ENCODE measurements at regions not wholly inside any gene's neighbourhood (a gene's known extent, or its start where the extent isn't known, plus 50 kb on each side); places are given as distances from the start of the nearest gene placed in this dataset.

- no peak for TF ChIP-seq CTCF (IDR thresholded peaks at IDR 0.05)
Observed at GRCh38 chr1:82423174-82423815, 622.6 kb downstream of the ADGRL2 start.

- TF ChIP-seq CTCF (IDR thresholded peaks at IDR 0.05) = no peak
Observed at GRCh38 chr1:82421782-82422181, 621.0 kb downstream of the ADGRL2 start.

DNA sequence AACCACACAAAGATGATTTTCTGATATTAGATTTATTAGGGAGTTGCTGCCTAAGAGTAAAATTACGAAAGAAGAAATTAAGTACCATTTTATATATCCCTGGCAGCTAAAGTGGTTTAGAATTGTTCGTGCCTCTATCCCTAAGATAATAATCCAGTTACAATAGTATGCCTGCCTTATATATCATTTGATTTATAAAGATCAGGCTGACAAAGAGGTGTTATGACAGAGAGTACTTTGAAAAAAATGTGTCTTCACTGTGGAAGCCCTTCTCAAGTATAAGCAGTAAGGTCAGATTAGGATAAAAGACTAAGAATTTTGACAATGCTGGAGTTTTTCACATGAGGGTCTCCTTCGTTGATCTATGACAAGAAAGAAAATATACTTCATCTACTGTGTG is 619.9 kb downstream of the ADGRL2 start:
- TF ChIP-seq CTCF (IDR thresholded peaks at IDR 0.05) = no peak

- TF ChIP-seq CTCF (IDR thresholded peaks at IDR 0.05) = no peak
Observed at GRCh38 chr1:82411605-82412004, 610.9 kb downstream of the ADGRL2 start.

DNA sequence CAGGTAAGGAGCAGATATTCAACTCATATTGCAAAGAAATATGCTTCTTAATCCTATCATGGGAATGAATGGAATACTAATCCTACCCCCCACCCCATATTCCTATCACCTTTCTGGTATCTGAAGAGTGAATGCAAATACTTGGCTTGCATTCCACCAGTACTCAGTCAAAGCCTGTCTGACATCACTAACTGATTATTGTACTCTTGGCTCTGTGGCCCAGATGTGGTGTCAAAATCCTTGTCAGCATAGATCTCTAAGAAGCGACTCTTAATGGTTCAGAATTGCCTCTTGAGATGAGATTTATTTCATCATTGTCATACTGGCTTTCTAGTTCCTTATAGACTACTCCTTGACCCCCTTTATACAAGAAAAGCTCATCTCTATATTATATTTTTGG is 604.6 kb downstream of the ADGRL2 start:
- TF ChIP-seq CTCF (IDR thresholded peaks at IDR 0.05) = no peak

DNA sequence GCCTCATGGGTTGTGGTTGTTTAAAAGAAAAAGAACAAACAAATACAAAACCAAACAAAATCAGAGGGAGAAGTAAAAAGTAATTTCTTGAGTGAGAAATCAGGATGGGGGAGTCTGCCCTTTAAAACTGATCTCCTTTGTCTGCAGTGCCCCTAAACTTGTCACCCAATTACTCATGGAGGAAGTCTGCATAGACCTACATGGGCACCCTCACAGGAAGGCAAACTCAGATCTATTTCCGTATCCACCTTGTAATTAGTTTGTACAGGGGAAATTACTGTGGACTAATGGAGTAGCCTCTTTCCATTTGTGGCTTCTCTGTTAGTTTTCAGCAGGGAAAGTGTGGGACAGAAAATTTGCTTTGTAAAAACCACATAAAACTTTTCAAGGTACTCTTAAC is 600.4 kb downstream of the ADGRL2 start:
- no peak for TF ChIP-seq CTCF (IDR thresholded peaks at IDR 0.05)

DNA sequence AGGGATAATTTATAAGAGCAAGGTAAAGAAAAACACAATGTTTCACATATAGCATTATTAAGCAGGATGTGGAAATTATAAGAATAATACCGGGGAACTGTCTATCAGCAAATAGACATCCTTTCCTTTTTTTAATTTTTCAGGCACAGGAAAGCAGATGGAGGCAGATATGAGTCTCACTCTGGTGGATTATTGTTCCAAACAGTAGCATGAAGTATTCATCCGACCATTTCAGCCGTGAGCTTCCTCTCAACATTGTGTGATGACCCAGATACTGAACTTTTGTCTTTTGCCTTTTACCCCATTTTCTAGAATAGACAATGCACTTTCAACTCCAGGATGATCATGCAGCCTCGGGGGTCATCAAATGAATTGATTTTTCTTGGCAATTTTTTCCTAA is 599.8 kb downstream of the ADGRL2 start:
- no peak for TF ChIP-seq CTCF (IDR thresholded peaks at IDR 0.05)

- TF ChIP-seq CTCF (IDR thresholded peaks at IDR 0.05) = no peak
Observed at GRCh38 chr1:82399093-82399492, 598.4 kb downstream of the ADGRL2 start.
